ENCODE measurements at regions not wholly inside any gene's neighbourhood (a gene's known extent, or its start where the extent isn't known, plus 50 kb on each side); places are given as distances from the start of the nearest gene placed in this dataset.
"Not testable (repeated sequence)": the region's sequence is repeated elsewhere in the genome, so short reads cannot be mapped to it uniquely, and the experiment has no call there.

- no peak for TF ChIP-seq CTCF (IDR thresholded peaks at IDR 0.05)
- Histone ChIP-seq H3K36me3 (ENCODE audit: control insufficient read depth, insufficient read depth, low read length) (no peaks in the 10 kb centered on the region), H3K27ac (no peak overlapping the region), H3K4me1 (no peaks in the 10 kb centered on the region), H3K9ac (no peak overlapping the region), H3K79me2 (no peaks in the 10 kb centered on the region), H3K9me3 (ENCODE audit: control insufficient read depth, low read length) (no peaks in the 10 kb centered on the region), H3K4me3 (ENCODE audit: low read depth, low read length) (no peak overlapping the region), H3K27me3 (ENCODE audit: control insufficient read depth, insufficient read depth, low read length) (no peaks in the 10 kb centered on the region), H3K4me2 (ENCODE audit: low read length) (no peak overlapping the region), H2AFZ (peak overlapping the region; percentile 79)
Observed at GRCh38 chr2:131425231-131425941, 50.5 kb upstream of the TUBA3D start.

- not testable (repeated sequence) for H3K27ac ChIP-seq; H3K36me3 ChIP-seq (ENCODE audit: control insufficient read depth, insufficient read depth, low read length); H3K27me3 ChIP-seq (ENCODE audit: control insufficient read depth, insufficient read depth, low read length); H3K79me2 ChIP-seq; H3K4me3 ChIP-seq (ENCODE audit: low read depth, low read length); H3K9me3 ChIP-seq (ENCODE audit: control insufficient read depth, low read length); H3K4me1 ChIP-seq; H3K4me2 ChIP-seq (ENCODE audit: low read length); H3K9ac ChIP-seq
- H2AFZ ChIP-seq: peak overlapping the region; percentile 40
Observed at GRCh38 chr2:131424605-131425114, 51.3 kb upstream of the TUBA3D start.

GRCh38 chr2:131420751-131421150, 55.2 kb upstream of the TUBA3D start:
- H3K9ac ChIP-seq; H3K27ac ChIP-seq; H3K36me3 ChIP-seq (ENCODE audit: control insufficient read depth, insufficient read depth, low read length); H3K4me2 ChIP-seq (ENCODE audit: low read length); H3K4me1 ChIP-seq; H3K4me3 ChIP-seq (ENCODE audit: low read depth, low read length); H3K27me3 ChIP-seq (ENCODE audit: control insufficient read depth, insufficient read depth, low read length); H3K9me3 ChIP-seq (ENCODE audit: control insufficient read depth, low read length); H3K79me2 ChIP-seq; H2AFZ ChIP-seq: not testable (repeated sequence)

- no peaks in the 10 kb centered on the region for H3K36me3 ChIP-seq (ENCODE audit: control insufficient read depth, insufficient read depth, low read length)
- no peaks in the 10 kb centered on the region for H3K9me3 ChIP-seq (ENCODE audit: control insufficient read depth, low read length)
- no peaks in the 10 kb centered on the region for H3K27me3 ChIP-seq (ENCODE audit: control insufficient read depth, insufficient read depth, low read length)
- no peak overlapping the region for H3K9ac ChIP-seq
- no peak overlapping the region for H3K4me2 ChIP-seq (ENCODE audit: low read length)
- no peak overlapping the region for H3K27ac ChIP-seq
- H3K79me2 ChIP-seq: no peaks in the 10 kb centered on the region
- H2AFZ ChIP-seq: no peak overlapping the region
- H3K4me1 ChIP-seq: no peaks in the 10 kb centered on the region
- TF ChIP-seq CTCF (IDR thresholded peaks at IDR 0.05): no peak
- no peak overlapping the region for H3K4me3 ChIP-seq (ENCODE audit: low read depth, low read length)
Observed at GRCh38 chr2:131419441-131419840, 55.5 kb upstream of the RAB6D start.

- no peaks in the 10 kb centered on the region for H3K9me3 ChIP-seq (ENCODE audit: control insufficient read depth, low read length)
- H3K4me1 ChIP-seq: no peaks in the 10 kb centered on the region
- TF ChIP-seq CTCF (IDR thresholded peaks at IDR 0.05): no peak
- H3K4me3 ChIP-seq (ENCODE audit: low read depth, low read length): no peak overlapping the region
- H3K9ac ChIP-seq: no peak overlapping the region
- H3K36me3 ChIP-seq (ENCODE audit: control insufficient read depth, insufficient read depth, low read length): no peaks in the 10 kb centered on the region
- H3K27me3 ChIP-seq (ENCODE audit: control insufficient read depth, insufficient read depth, low read length): no peaks in the 10 kb centered on the region
- H3K79me2 ChIP-seq: no peaks in the 10 kb centered on the region
- H3K4me2 ChIP-seq (ENCODE audit: low read length): no peak overlapping the region
- no peak overlapping the region for H3K27ac ChIP-seq
- H2AFZ ChIP-seq: no peak overlapping the region
Observed at GRCh38 chr2:131418625-131419024, 54.7 kb upstream of the RAB6D start.

- TF ChIP-seq CTCF (IDR thresholded peaks at IDR 0.05): no peak
- Histone ChIP-seq H3K4me2 (ENCODE audit: low read length) (no peak overlapping the region), H3K27me3 (ENCODE audit: control insufficient read depth, insufficient read depth, low read length) (no peaks in the 10 kb centered on the region), H3K79me2 (no peaks in the 10 kb centered on the region), H3K9ac (no peak overlapping the region), H3K36me3 (ENCODE audit: control insufficient read depth, insufficient read depth, low read length) (no peaks in the 10 kb centered on the region), H3K27ac (no peak overlapping the region), H3K4me3 (ENCODE audit: low read depth, low read length) (no peak overlapping the region), H3K9me3 (ENCODE audit: control insufficient read depth, low read length) (no peaks in the 10 kb centered on the region), H3K4me1 (no peaks in the 10 kb centered on the region), H2AFZ (no peak overlapping the region)
Observed at GRCh38 chr2:131417886-131418285, 53.9 kb upstream of the RAB6D start.

Measured in parathyroid adenoma (tissue), 2 donors.